H1 (cell line): ENCODE measurements at regions not wholly inside any gene's neighbourhood (a gene's known extent, or its start where the extent isn't known, plus 50 kb on each side); places are given as distances from the start of the nearest gene placed in this dataset.

Experiments used
- CTCF ChIA-PET: fragments of 300-600 bp; sonication (Branson Sonifier 250); formaldehyde crosslinking; loops from one replicate; lab custom pipeline; 2021; ENCODE audit not compliant: partially characterized antibody; lab: Charles Lee
- POLR2A ChIA-PET: fragments of 300-600 bp; sonication (Branson Sonifier 250); formaldehyde crosslinking; loops from one replicate; lab custom pipeline; 2021; ENCODE audit warnings: inconsistent platforms; ENCODE audit not compliant: partially characterized antibody; lab: Charles Lee
- DNase-seq, 2 experiments: peaks; one replicate each; pipeline versions ENCODE4 v3.0.0 to v3.0.0-alpha.2; 2010 to 2022; ENCODE audit warnings: low spot score in 2 of 2, low read depth in 1 of 2, mixed read lengths in 1 of 2
- FAIRE-seq: peaks from 2 replicates; lab custom pipeline; 2011; peaks lifted over from hg19 to GRCh38; lab: Jason Lieb, UNC
- H2AFZ ChIP-seq: 2 replicates; pipeline ENCODE4 v1.8.1; 2012; ENCODE audit warnings: low read length, inconsistent platforms
- H2AK5ac ChIP-seq: 2 replicates; pipeline ENCODE4 v1.6.1; 2013; ENCODE audit warnings: low read depth, low read length
- H2BK120ac ChIP-seq: replicated peaks from 2 replicates; pipeline ENCODE3; 2013; ENCODE audit warnings: low read depth, low read length, inconsistent platforms
- H2BK12ac ChIP-seq: 2 replicates; pipeline ENCODE4 v1.6.1; 2013; ENCODE audit warnings: low read depth, low read length
- H2BK15ac ChIP-seq: 2 replicates; pipeline ENCODE4 v1.6.1; 2013; ENCODE audit warnings: low read length
- H2BK20ac ChIP-seq: 2 replicates; pipeline ENCODE4 v1.6.1; 2013; ENCODE audit warnings: low read length
- H2BK5ac ChIP-seq: 2 replicates; pipeline ENCODE4 v1.6.1; 2013; ENCODE audit warnings: low read depth, low read length
- H3K14ac ChIP-seq: 2 replicates; pipeline ENCODE4 v1.6.1; 2013; ENCODE audit warnings: inconsistent platforms; ENCODE audit not compliant: insufficient read length
- H3K18ac ChIP-seq: 2 replicates; pipeline ENCODE4 v1.6.1; 2013; ENCODE audit warnings: low read length; ENCODE audit errors: extremely low read depth
- H3K23ac ChIP-seq: 2 replicates; pipeline ENCODE4 v1.6.1; 2013; ENCODE audit warnings: inconsistent platforms; ENCODE audit not compliant: insufficient read length
- H3K23me2 ChIP-seq: 2 replicates; pipeline ENCODE4 v1.6.1; 2013; ENCODE audit warnings: low read depth, low read length
- H3K27ac ChIP-seq: 2 replicates; pipeline ENCODE4 v1.6.1; 2011; ENCODE audit warnings: low read depth, low read length, inconsistent platforms
- H3K27me3 ChIP-seq, 4 experiments: replicated peaks in 1 of 4; 1 replicate in 1 of 4; 2 replicates in 3 of 4; pipeline versions ENCODE4 v1.6.1 to v1.8.1; 2011 to 2013; ENCODE audit warnings: low read length in 3 of 4, mild to moderate bottlenecking in 3 of 4, inconsistent platforms in 2 of 4, mixed read lengths in 2 of 4, moderate library complexity in 1 of 4; ENCODE audit not compliant: control insufficient read depth in 3 of 4, insufficient read depth in 3 of 4; ENCODE audit errors: extremely low read depth in 1 of 4
- H3K36me3 ChIP-seq, 4 experiments: 2 replicates each; pipeline versions ENCODE4 v1.6.1 to v1.8.1; 2011 to 2013; ENCODE audit warnings: mild to moderate bottlenecking in 4 of 4, low read length in 3 of 4, moderate library complexity in 2 of 4, control low read depth in 1 of 4, inconsistent platforms in 1 of 4; ENCODE audit not compliant: insufficient read depth in 4 of 4, control insufficient read depth in 2 of 4
- H3K4ac ChIP-seq: replicated peaks from 2 replicates; pipeline ENCODE3; 2013; ENCODE audit warnings: low read length, low read depth, mixed read lengths, inconsistent platforms; ENCODE audit not compliant: insufficient read length
- H3K4me1 ChIP-seq, 4 experiments: replicated peaks in 1 of 4; 1 replicate in 1 of 4; 2 replicates in 3 of 4; pipeline versions ENCODE4 v1.6.1 to v1.8.1; 2011 to 2013; ENCODE audit warnings: low read length in 3 of 4, inconsistent platforms in 2 of 4, mixed read lengths in 1 of 4; ENCODE audit not compliant: insufficient read depth in 4 of 4, control insufficient read depth in 3 of 4
- H3K4me2 ChIP-seq, 2 experiments: 2 replicates each; pipeline versions ENCODE4 v1.6.1 to v1.8.1; 2011 to 2013; ENCODE audit warnings: low read depth in 2 of 2, low read length in 2 of 2, control low read depth in 1 of 2, inconsistent platforms in 1 of 2, mild to moderate bottlenecking in 1 of 2; ENCODE audit not compliant: insufficient read depth in 1 of 2
- H3K4me3 ChIP-seq, 4 experiments: fragments of 200-600, 300-600 bp in 1 of 4; sonication (generic), shearing (Covaris generic), sonication (Bioruptor Twin) in 1 of 4; 2 replicates each; pipeline versions ENCODE4 v1.5.1 to v1.8.1; 2011 to 2016; ENCODE audit warnings: low read length in 4 of 4, low read depth in 3 of 4, control low read depth in 2 of 4, inconsistent platforms in 2 of 4, mild to moderate bottlenecking in 2 of 4, mixed read lengths in 1 of 4, moderate library complexity in 1 of 4; ENCODE audit not compliant: insufficient read depth in 2 of 4; ENCODE audit errors: extremely low read depth in 1 of 4
- H3K56ac ChIP-seq: replicated peaks from 2 replicates; pipeline ENCODE3; 2013; ENCODE audit warnings: low read depth, mild to moderate bottlenecking, mixed read lengths, low read length, inconsistent platforms; ENCODE audit not compliant: insufficient read length
- H3K79me1 ChIP-seq: 2 replicates; pipeline ENCODE4 v1.6.1; 2013; ENCODE audit warnings: low read depth, low read length, control low read depth
- H3K79me2 ChIP-seq, 2 experiments: 2 replicates each; pipeline versions ENCODE4 v1.6.1 to v1.8.1; 2012 to 2013; ENCODE audit warnings: low read length in 2 of 2, mild to moderate bottlenecking in 2 of 2, inconsistent platforms in 1 of 2; ENCODE audit not compliant: insufficient read depth in 2 of 2, control insufficient read depth in 1 of 2
- H3K9ac ChIP-seq, 4 experiments: replicated peaks in 1 of 4; 1 replicate in 1 of 4; 2 replicates in 3 of 4; pipeline versions ENCODE4 v1.6.1 to v1.8.1; 2011 to 2013; ENCODE audit warnings: low read depth in 3 of 4, low read length in 3 of 4, control low read depth in 2 of 4, mild to moderate bottlenecking in 2 of 4, moderate library complexity in 2 of 4, inconsistent platforms in 1 of 4; ENCODE audit errors: extremely low read depth in 1 of 4
- H3K9me3 ChIP-seq, 2 experiments: 2 replicates each; pipeline versions ENCODE4 v1.6.1 to v1.8.1; 2012 to 2013; ENCODE audit warnings: mild to moderate bottlenecking in 2 of 2, moderate library complexity in 2 of 2, control low read depth in 1 of 2, inconsistent platforms in 1 of 2, low read depth in 1 of 2, low read length in 1 of 2, mixed read lengths in 1 of 2; ENCODE audit not compliant: insufficient read depth in 2 of 2
- H4K20me1 ChIP-seq, 2 experiments: replicated peaks in 1 of 2; 2 replicates each; pipeline versions ENCODE3 to v1.8.1; 2011 to 2013; ENCODE audit warnings: inconsistent platforms in 2 of 2, low read length in 2 of 2, mild to moderate bottlenecking in 1 of 2; ENCODE audit not compliant: insufficient read depth in 2 of 2, control insufficient read depth in 1 of 2
- H4K5ac ChIP-seq: 2 replicates; pipeline ENCODE4 v1.6.1; 2013; ENCODE audit warnings: low read length, low read depth, mixed read lengths, inconsistent platforms; ENCODE audit not compliant: insufficient read length
- H4K8ac ChIP-seq: 2 replicates; pipeline ENCODE4 v1.8.0; 2013; ENCODE audit warnings: mild to moderate bottlenecking, moderate library complexity, low read length, inconsistent platforms; ENCODE audit not compliant: insufficient read depth; ENCODE audit errors: extremely low read depth
- H4K91ac ChIP-seq: replicated peaks from 2 replicates; pipeline ENCODE3; 2013; ENCODE audit warnings: low read length, mixed read lengths, inconsistent platforms; ENCODE audit not compliant: insufficient read length
- CHD1 ChIP-seq: IDR thresholded peaks from 2 replicates; pipeline ENCODE4 v1.6.1; 2012; ENCODE audit warnings: low read depth, low read length, improper control_type of control experiment
- CHD2 ChIP-seq: IDR thresholded peaks from 2 replicates; pipeline ENCODE4 v1.6.1; 2012; ENCODE audit warnings: low read length, improper control_type of control experiment
- JUN ChIP-seq: IDR thresholded peaks from 2 replicates; pipeline ENCODE4 v1.6.1; 2011; ENCODE audit warnings: low read depth, mild to moderate bottlenecking, improper control_type of control experiment, low read length
- KDM1A ChIP-seq: fragments of 200-600, 300-600 bp; sonication (generic); IDR thresholded peaks from 2 replicates; pipeline ENCODE4 v1.7.1; 2016; ENCODE audit warnings: mild to moderate bottlenecking, low read length, borderline replicate concordance
- MAFK ChIP-seq: IDR thresholded peaks from 2 replicates; pipeline ENCODE4 v1.6.1; 2012; ENCODE audit warnings: low read depth, mild to moderate bottlenecking, improper control_type of control experiment, low read length
- RBBP5 ChIP-seq: IDR thresholded peaks from 2 replicates; pipeline ENCODE4 v1.7.1; 2012; ENCODE audit warnings: low read depth, mild to moderate bottlenecking, inconsistent platforms, low read length, moderate library complexity, borderline replicate concordance
- TBP ChIP-seq: IDR thresholded peaks from 2 replicates; pipeline ENCODE4 v1.6.1; 2011; ENCODE audit warnings: low read depth, low read length, improper control_type of control experiment
- WGBS, 2 experiments: shearing (Covaris generic) in 1 of 2; methylation state at CpG; one replicate each; pipeline versions ENCODE4 v1.1.6 to v1.1.7; 2013 to 2015; ENCODE audit warnings: low lambda C conversion rate in 2 of 2, mixed read lengths in 2 of 2, inconsistent platforms in 1 of 2, low coverage in 1 of 2, missing lambda C conversion rate in 1 of 2; ENCODE audit not compliant: insufficient replicate concordance in 2 of 2, insufficient coverage in 1 of 2, insufficient read length in 1 of 2; ENCODE audit errors: extremely low coverage in 1 of 2, missing lambda C conversion rate in 1 of 2; 5-methylcytosine and 5-hydroxymethylcytosine counted together

GRCh38 chr14:40232302-40232701, 800.1 kb upstream of the FBXO33 start:
- Histone ChIP-seq H2BK20ac (no peak overlapping the region), H4K8ac (no peak overlapping the region), H2AK5ac (no peak overlapping the region), H3K4ac (no peak overlapping the region), H3K23me2 (no peaks in the 10 kb centered on the region), H3K18ac (no peak overlapping the region), H4K5ac (no peak overlapping the region), H4K20me1 (no peaks in the 10 kb centered on the region), H3K9me3 (peaks cover 6 to 11% of the 10 kb centered on the region in 2 experiments; a peak in 3 of 4 replicates), H3K4me1 (no peaks in the 10 kb centered on the region), H3K56ac (no peak overlapping the region), H3K36me3 (0 out of 8 replicates have a peak, but pooled peaks cover 0 to 2% (median 0%) of the 10 kb centered on the region in 4 experiments), H3K4me3 (no peak overlapping the region), H3K27me3 (no peaks in the 10 kb centered on the region), H2BK5ac (no peak overlapping the region), H4K91ac (no peak overlapping the region), H3K79me1 (no peaks in the 10 kb centered on the region), H3K27ac (no peak overlapping the region), H2BK120ac (no peak overlapping the region), H2AFZ (no peak overlapping the region), H3K9ac (no peak overlapping the region), H3K79me2 (no peaks in the 10 kb centered on the region), H3K4me2 (no peak overlapping the region), H2BK12ac (no peak overlapping the region), H3K23ac (no peak overlapping the region), H3K14ac (no peak overlapping the region), H2BK15ac (no peak overlapping the region)
- WGBS, 2 experiments = 85% methylated on average over 2 of the region's 2 CpGs; no CpG with 5 or more reads in 1 of the 2 experiments
- no peak for FAIRE-seq
- ChIA-PET CTCF (no interaction called here), POLR2A (no interaction called here)
- no peak for DNase-seq
- no peak for TF ChIP-seq MAFK
- no peak for TF ChIP-seq CHD2
- TF ChIP-seq RBBP5 = no peak
- no peak for TF ChIP-seq TBP
- no peak for TF ChIP-seq KDM1A
- no peak for TF ChIP-seq JUN
- TF ChIP-seq CHD1 = no peak
